Common myeloid progenitor, CD34-positive (primary cell): ENCODE measurements at regions not wholly inside any gene's neighbourhood (a gene's known extent, or its start where the extent isn't known, plus 50 kb on each side); places are given as distances from the start of the nearest gene placed in this dataset.
"Not testable (repeated sequence)": the region's sequence is repeated elsewhere in the genome, so short reads cannot be mapped to it uniquely, and the experiment has no call there.

Experiments used
- CTCF ChIA-PET: fragments of 350-600 bp; sonication (Branson Sonifier 250); formaldehyde crosslinking; loops from one replicate; lab custom pipeline; 2021; ENCODE audit warnings: antibody characterized with exemption; lab: Charles Lee
- POLR2A ChIA-PET: fragments of 350-600 bp; sonication (Branson Sonifier 250); formaldehyde crosslinking; loops from one replicate; lab custom pipeline; 2021; ENCODE audit warnings: antibody characterized with exemption; lab: Charles Lee
- DNase-seq, 3 donors: peaks; one replicate each; pipeline versions ENCODE4 v3.0.0 to v3.0.0-alpha.2; 2013
- H3K27ac ChIP-seq, 2 experiments: 1 replicate in 1 of 2; 2 replicates in 1 of 2; pipeline ENCODE4 v1.7.0; 2013; ENCODE audit warnings: inconsistent platforms in 2 of 2, low read length in 2 of 2, mild to moderate bottlenecking in 2 of 2, low read depth in 1 of 2, moderate library complexity in 1 of 2; ENCODE audit not compliant: severe bottlenecking in 2 of 2, insufficient read depth in 1 of 2, poor library complexity in 1 of 2
- H3K27me3 ChIP-seq, 5 experiments: replicated peaks in 2 of 5; 1 replicate in 3 of 5; 2 replicates in 2 of 5; pipeline versions ENCODE4 v1.6.1 to v1.7.0; 2013; ENCODE audit warnings: low read length in 4 of 5, mild to moderate bottlenecking in 2 of 5, moderate library complexity in 2 of 5, inconsistent platforms in 1 of 5; ENCODE audit not compliant: insufficient read depth in 5 of 5, control insufficient read depth in 4 of 5
- H3K36me3 ChIP-seq, 4 experiments: 1 replicate in 2 of 4; 2 replicates in 2 of 4; pipeline versions ENCODE4 v1.6.1 to v1.7.0; 2013; ENCODE audit warnings: low read length in 3 of 4, control low read depth in 1 of 4, mild to moderate bottlenecking in 1 of 4; ENCODE audit not compliant: control insufficient read depth in 4 of 4, insufficient read depth in 4 of 4
- H3K4me1 ChIP-seq, 4 experiments: 1 replicate in 3 of 4; 2 replicates in 1 of 4; pipeline versions ENCODE4 v1.6.1 to v1.7.1; 2013; ENCODE audit warnings: low read length in 3 of 4, mild to moderate bottlenecking in 3 of 4, control low read depth in 1 of 4, inconsistent platforms in 1 of 4, moderate library complexity in 1 of 4; ENCODE audit not compliant: control insufficient read depth in 4 of 4, insufficient read depth in 4 of 4; ENCODE audit errors: control extremely low read depth in 1 of 4
- H3K4me3 ChIP-seq, 7 experiments: 1 replicate in 4 of 7; 2 replicates in 3 of 7; pipeline versions ENCODE4 v1.5.1 to v1.7.0; 2013; ENCODE audit warnings: mild to moderate bottlenecking in 7 of 7, low read length in 6 of 7, moderate library complexity in 6 of 7, inconsistent platforms in 2 of 7, low read depth in 2 of 7, control low read depth in 1 of 7; ENCODE audit not compliant: insufficient read depth in 4 of 7, control insufficient read depth in 1 of 7; ENCODE audit errors: extremely low read depth in 1 of 7
- H3K9me3 ChIP-seq, 5 experiments: 1 replicate in 4 of 5; 2 replicates in 1 of 5; pipeline versions ENCODE4 v1.6.1 to v1.7.1; 2013; ENCODE audit warnings: low read length in 4 of 5, mild to moderate bottlenecking in 2 of 5, inconsistent platforms in 1 of 5, low read depth in 1 of 5, moderate library complexity in 1 of 5; ENCODE audit not compliant: control insufficient read depth in 4 of 5, insufficient read depth in 2 of 5; ENCODE audit errors: control extremely low read depth in 1 of 5
- WGBS: methylation state at CpG from one replicate; pipeline ENCODE4 v1.1.5; 2013; ENCODE audit not compliant: insufficient coverage; 5-methylcytosine and 5-hydroxymethylcytosine counted together

DNA sequence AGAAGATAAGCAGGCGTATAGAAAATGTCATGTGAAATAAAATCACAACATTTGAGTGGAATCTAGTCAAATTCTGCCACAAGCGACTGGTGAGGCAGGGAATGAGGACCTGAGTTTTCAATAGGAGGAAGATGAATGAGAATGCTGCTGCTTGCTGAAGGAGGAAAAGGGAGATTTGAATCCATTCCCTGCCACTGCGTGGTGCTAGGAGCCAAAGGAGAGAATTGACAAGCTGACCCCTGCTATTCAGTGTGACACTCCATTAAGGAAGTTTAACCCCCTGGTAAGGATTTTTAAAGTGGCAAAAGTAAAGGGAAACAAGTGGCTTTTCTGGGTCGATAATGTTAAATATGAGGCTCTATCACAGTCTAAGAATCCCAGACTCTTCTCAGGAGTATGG lies 314.0 kb downstream of the NAF1 start:
- Histone ChIP-seq H3K36me3 (no peaks in the 10 kb centered on the region), H3K4me1 (no peaks in the 10 kb centered on the region), H3K4me3 (no peak overlapping the region), H3K27ac (no peak overlapping the region), H3K27me3 (no peaks in the 10 kb centered on the region), H3K9me3 (no peaks in the 10 kb centered on the region)
- no peak for DNase-seq
- POLR2A ChIA-PET, result no interaction called here
- 95% methylated on average over 4 of the region's 4 CpGs for WGBS
- CTCF ChIA-PET, result no interaction called here

DNA sequence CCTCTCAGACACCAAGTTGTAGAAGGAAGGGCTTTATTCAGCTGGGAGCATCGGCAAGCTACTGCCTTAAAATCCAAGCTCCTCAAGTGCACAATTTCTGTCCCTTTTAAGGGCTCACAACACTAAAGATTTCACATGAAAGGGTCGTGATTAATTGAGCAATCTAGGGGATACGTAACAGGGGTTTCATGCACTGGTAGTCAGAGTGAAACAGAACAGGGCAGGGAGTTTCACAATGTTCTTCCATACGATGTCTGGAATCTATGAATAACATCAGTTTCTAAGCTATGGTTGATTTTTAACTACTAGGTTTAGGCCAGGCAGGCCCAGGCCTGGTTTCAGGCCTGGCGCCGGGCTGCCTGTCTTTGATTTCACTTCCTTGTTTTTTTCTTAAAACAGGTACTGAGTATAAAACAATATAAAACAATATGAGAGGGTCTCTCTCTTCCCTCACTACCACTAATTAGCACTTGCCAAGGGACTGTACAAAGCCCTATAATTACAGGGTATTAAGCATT lies 315.4 kb downstream of the NAF1 start:
- POLR2A ChIA-PET, result not testable (repeated sequence)
- 91% methylated on average over 4 of the region's 6 CpGs for WGBS

DNA sequence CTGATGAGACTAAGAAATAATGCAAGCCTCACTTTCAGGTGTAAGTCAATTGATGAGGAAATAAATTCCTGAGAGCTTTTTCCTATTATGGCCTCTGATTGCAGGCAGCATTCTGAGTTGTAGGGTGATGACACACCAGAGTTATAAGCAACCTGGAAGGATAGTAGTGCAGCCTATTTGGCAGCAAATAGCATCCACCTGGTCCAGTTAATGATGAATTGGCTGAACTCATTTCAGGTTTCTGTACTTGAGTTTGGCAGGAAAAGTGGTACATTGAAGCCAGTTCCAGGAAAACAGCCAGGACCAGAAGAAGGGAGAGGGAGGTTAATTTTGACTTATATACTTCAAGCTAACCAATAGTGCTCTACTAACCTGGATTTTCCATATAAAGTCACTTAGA lies 316.8 kb downstream of the NAF1 start:
- Histone ChIP-seq H3K27ac (no peak overlapping the region), H3K27me3 (no peaks in the 10 kb centered on the region), H3K4me1 (no peaks in the 10 kb centered on the region), H3K4me3 (no peak overlapping the region), H3K36me3 (no peaks in the 10 kb centered on the region), H3K9me3 (no peaks in the 10 kb centered on the region)
- ChIA-PET POLR2A (no interaction called here), CTCF (no interaction called here)
- DNase-seq, result no peak

More for the DNA sequence above, 315.4 kb downstream of the NAF1 start:
- H3K36me3 ChIP-seq, CTCF ChIA-PET, H3K27ac ChIP-seq, H3K9me3 ChIP-seq, DNase-seq, H3K27me3 ChIP-seq, H3K4me3 ChIP-seq, H3K4me1 ChIP-seq: not testable (repeated sequence)

DNA sequence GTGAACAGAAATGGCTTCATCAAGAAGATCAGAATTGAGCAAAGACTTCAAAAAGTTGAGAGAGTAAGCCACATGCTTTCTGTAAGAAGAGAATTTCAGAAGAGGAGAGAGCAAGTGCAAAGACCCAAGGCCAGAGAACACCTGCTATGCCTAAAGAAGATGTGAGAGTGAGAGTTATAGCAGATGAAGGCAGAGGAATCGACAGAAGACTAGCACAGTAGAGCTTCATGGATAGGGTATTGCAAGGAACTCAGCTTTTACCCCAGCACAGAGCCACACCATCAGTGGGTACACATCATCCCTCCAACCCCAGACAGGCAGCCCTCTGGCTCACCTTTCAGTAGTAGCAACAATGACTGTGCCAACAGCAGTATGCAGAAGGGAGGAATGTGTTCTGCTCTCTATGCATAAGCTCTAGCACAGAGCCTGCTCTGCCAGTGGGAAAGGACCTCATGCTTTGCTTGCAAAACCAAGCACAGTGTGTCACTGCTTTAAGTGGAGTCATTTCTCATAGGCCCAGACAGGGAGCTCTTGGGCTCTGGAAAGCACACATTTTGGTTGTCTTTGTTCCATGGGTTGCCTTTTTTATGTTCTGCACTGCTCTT lies 318.6 kb downstream of the NAF1 start:
- DNase-seq, result no peak
- Histone ChIP-seq H3K36me3 (no peaks in the 10 kb centered on the region), H3K27ac (no peak overlapping the region), H3K4me1 (no peaks in the 10 kb centered on the region), H3K9me3 (no peaks in the 10 kb centered on the region), H3K27me3 (no peaks in the 10 kb centered on the region), H3K4me3 (no peak overlapping the region)
- 67% methylated on average over 1 of the region's 1 CpG for WGBS
- ChIA-PET POLR2A (no interaction called here), CTCF (no interaction called here)

DNA sequence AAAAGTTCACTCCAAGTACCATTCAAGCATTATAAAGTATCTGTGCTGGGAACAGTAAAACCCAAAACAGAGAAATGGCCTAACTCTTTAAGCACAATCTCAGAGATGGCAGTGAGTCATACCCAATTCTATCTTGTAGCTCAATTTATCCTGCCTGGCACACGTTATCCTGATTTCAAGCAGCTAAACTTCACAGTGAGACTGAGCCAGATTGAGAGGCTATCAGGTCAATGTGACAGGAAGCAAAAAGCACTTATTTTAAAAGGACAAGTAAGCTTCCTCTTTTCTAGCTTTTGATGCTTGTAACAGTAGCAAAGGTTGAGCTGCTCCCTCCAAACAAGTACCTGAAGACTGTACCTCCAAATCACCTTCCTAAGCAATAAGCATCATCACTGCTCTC lies 324.9 kb downstream of the NAF1 start:
- Histone ChIP-seq H3K4me3 (no peak overlapping the region), H3K27ac (no peak overlapping the region), H3K4me1 (no peaks in the 10 kb centered on the region), H3K9me3 (no peaks in the 10 kb centered on the region), H3K36me3 (no peaks in the 10 kb centered on the region), H3K27me3 (no peaks in the 10 kb centered on the region)
- POLR2A ChIA-PET, result no interaction called here
- 0% methylated on average over 1 of the region's 1 CpG for WGBS
- DNase-seq, result no peak
- CTCF ChIA-PET, result no interaction called here

DNA sequence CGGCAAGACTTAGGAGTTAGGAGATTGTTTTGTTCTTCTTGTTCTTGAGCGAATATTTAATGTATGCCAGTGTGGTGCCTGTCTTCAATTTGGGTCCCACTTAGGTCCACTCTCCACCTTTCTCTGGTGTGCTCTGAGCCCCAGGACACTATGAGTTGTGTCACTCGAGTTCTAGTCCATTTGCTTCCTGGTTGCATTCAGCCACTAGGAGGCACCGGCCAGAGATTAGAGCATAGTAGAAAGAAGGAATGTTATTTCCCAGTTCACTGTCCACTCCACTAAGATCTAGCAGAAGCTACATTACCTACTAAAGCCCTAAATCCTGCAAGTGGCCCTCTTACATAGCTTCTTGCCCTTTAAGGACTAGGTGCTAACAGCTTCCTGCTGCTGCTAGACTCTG lies 326.9 kb downstream of the NAF1 start:
- Histone ChIP-seq H3K9me3 (no peaks in the 10 kb centered on the region), H3K36me3 (no peaks in the 10 kb centered on the region), H3K4me3 (no peak overlapping the region), H3K27me3 (no peaks in the 10 kb centered on the region), H3K4me1 (no peaks in the 10 kb centered on the region), H3K27ac (no peak overlapping the region)
- DNase-seq, result no peak
- POLR2A ChIA-PET, result no interaction called here
- CTCF ChIA-PET, result no interaction called here
- no CpG with 5 or more reads among the region's 4 CpGs for WGBS

DNA sequence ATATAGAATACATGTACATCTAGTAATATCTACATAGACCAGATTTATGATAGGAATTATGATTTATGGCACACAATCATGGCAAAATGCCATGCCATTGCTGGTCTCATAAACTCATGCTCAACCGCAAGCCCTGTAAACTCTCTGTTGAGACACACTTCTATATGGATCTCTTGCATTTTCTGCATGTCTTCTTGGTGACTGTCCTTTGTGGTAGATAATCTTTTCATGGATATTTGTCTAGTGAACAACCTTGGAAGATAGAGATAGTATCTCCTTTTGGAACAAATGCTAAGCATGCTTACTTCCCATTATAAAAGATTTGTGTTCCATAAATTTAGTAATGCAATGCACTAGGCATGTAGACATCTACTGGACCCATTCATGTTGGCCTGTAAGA lies 328.0 kb downstream of the NAF1 start:
- no peak overlapping the region for H3K4me3 ChIP-seq
- no peak overlapping the region for H3K27ac ChIP-seq
- no peaks in the 10 kb centered on the region for H3K9me3 ChIP-seq
- H3K4me1 ChIP-seq, result no peaks in the 10 kb centered on the region
- no peak for DNase-seq
- H3K36me3 ChIP-seq, result no peaks in the 10 kb centered on the region
- ChIA-PET POLR2A (no interaction called here), CTCF (no interaction called here)
- WGBS, result no CpG with 5 or more reads among the region's 1 CpG
- no peaks in the 10 kb centered on the region for H3K27me3 ChIP-seq
